ENCODE measurements at regions not wholly inside any gene's neighbourhood (a gene's known extent, or its start where the extent isn't known, plus 50 kb on each side); places are given as distances from the start of the nearest gene placed in this dataset.

DNA sequence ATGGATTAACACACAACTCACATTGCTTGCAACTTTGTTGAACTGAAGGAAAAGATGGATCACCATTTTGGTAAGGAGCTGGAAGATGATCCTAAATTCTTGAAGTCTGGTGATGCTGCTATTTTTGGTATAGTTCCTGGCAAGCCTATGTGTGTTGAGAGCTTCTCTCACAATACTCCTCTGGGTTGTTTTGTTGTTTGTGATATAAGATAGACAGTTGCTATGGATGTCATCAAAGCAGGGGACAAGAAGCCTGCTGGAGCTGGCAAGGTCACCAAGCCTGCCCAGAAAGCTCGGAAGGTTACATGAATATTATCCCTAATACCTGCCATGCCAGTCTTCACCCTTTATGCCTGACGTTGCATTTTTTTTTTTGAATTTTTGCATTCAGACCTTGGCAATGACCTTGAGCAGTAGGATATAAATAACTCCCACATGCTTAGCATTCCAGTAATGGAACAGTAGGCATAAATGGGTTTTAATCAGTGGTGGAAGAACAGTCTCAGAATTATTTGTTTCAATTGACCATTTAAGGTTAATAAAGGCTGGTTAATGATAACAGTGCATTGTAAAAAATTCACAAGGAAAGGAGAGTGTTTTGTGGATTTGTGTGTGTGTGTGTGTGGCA, 129.0 kb upstream of the SEL1L start:
- in situ Hi-C loops (cut with HindIII; ENCODE audit: low pct_ligation_motif_present, low pct_unique_long_range_greater_than_20kb, low sequenced_read_pairs): no loop called here
- DNase-seq: no peak

DNA sequence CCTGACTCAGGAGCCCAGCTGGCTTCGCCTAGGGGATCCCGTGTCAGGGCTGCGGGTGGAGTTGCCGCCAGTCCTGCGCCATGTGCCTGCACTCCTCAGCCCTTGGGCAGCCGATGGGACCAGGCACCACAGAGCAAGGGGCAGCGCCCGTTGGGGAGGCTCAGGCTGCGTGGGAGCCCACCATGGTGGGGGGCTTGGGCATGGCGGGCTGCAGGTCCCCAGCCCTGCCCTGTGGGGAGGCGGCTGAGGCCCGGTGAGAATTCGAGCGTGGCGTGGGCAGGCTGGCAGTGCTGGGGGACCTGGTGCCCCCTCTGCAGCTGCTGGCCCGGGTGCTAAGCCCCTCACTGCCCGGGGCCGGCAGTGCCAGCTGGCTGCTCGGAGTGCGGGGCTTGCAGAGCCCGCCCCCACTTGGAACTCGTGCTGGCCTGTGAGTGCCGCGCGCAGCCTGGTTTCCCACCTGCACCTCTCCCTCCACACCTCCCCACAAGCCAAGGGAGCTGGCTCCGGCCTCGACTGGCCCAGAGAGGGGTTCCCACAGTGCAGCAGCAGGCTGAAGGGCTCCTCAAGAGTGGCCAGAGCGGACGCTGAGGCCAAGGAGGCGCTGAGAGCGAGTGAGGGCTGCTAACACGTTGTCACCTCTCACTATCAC, 135.1 kb upstream of the SEL1L start:
- in situ Hi-C loops (cut with HindIII; ENCODE audit: low pct_ligation_motif_present, low pct_unique_long_range_greater_than_20kb, low sequenced_read_pairs): no loop called here
- DNase-seq: no peak

DNA sequence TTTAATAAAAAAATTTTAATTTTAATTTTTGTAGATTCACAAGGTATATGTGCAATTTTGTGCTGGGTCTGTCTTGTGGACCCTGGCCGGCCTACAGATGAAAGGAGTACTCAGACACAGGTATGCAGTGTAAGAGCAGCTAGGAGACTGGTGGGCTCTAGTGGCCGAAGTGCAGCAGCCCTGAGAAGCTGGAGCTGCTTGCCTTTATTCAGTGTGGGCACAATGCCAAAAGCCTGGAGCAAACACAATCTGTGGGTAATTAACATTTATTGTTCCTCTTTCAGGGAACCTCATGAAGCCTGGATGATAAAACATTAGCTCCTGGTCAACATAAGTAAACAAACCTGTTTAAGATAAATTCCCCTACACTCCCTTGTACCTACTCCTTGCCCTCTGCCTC, 135.7 kb upstream of the SEL1L start:
- in situ Hi-C loops (cut with HindIII; ENCODE audit: low pct_ligation_motif_present, low pct_unique_long_range_greater_than_20kb, low sequenced_read_pairs): no loop called here
- no peak for DNase-seq

DNA sequence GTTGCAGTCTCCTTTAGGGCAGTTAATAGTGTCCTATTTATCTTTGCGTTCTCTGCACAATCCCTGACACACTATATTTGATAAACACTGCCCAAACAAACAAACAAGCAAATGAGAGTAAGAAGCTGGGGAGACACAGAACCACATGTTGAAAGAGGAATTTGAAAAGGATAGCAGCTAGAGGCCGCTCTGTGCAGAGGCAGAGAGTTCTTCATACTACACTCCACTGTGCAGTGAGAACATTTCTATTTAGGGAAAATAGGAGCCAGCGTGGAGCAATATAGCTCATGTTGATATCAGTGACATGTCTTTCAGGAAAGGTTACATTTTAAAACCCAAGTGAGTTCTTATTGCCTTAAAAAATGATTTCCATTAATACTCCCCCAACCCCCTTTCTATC, 140.3 kb upstream of the SEL1L start:
- in situ Hi-C loops (cut with HindIII; ENCODE audit: low pct_ligation_motif_present, low pct_unique_long_range_greater_than_20kb, low sequenced_read_pairs): no loop called here
- DNase-seq: no peak

DNA sequence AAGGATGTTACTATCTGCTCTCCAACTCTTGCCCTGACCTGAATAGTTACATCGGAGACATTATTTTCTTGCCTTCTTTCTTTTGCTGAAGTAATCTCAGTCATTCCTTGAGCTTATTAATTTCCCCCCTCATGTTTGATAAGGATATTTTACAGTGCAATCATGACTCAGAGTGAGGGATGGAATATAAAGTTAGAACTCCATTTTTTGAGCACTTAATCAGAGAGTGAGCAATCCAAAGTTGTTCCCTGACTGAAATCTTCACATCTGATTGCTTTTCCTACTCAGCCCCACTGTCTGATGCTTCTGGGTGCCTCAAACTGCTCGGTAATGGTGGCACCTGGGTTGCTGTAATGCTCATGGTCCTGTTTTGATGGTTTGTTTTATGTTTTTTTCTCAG, 142.7 kb upstream of the SEL1L start:
- DNase-seq: no peak
- in situ Hi-C loops (cut with HindIII; ENCODE audit: low pct_ligation_motif_present, low pct_unique_long_range_greater_than_20kb, low sequenced_read_pairs): no loop called here

DNA sequence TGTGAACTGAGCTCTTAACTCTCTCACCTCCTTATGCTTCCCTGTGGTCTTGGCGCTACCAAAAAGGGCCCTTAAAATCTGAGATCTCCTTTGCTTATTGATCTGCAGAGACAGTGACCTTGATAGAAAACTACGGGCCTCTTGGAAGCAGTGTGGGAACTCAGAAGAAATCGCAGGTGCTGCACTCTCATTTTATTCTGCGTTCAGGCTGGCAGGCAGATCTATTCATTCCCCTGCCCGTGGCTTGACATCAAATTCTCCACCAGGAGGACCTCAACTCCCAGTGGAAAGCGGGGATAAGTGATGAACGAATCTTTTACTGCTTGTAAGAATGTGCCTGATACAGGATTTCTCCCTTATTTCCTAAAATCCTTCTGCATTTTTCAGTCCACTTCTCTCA, 143.2 kb upstream of the SEL1L start:
- in situ Hi-C loops (cut with HindIII; ENCODE audit: low pct_ligation_motif_present, low pct_unique_long_range_greater_than_20kb, low sequenced_read_pairs): no loop called here
- DNase-seq: no peak

DNA sequence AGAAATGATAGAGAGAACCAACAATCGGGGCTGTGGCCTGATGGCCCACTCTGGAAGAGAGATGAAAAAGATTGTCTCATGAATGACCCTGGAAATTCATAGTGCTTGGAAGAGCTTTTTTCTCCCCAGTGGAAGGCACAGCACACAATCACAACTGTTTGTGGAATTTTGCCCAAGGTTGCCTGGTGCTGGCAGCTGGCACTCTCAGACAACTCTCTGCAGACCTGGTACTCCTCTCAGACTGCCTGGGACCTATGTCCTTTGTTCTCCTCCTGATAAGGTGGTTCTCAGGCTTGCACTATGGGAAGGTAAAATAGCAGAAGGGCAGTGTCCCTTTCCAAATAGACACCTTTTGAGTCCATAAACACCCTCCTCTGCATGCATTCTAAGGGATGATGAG, 144.1 kb upstream of the SEL1L start:
- in situ Hi-C loops (cut with HindIII; ENCODE audit: low pct_ligation_motif_present, low pct_unique_long_range_greater_than_20kb, low sequenced_read_pairs): no loop called here
- DNase-seq: no peak

DNA sequence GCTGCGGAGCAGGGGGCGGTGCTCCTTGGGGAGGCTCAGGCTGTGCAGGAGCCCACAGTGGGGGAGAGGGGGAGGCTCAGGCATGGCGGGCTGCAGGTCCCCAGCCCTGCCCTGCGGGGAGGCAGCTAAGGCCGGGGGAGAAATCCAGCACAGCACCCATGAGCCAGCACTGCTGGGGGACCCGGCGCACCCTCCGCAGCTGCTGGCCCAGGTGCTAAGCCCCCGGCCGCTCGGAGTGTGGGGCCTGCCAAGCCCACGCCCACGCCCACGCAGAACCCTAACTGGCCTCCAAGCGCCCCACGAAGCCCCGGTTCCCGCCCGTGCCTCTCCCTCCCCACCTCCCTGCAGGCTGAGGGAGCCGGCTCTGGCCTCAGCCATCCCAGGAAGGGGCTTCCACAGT, 145.6 kb upstream of the SEL1L start:
- DNase-seq: no peak
- in situ Hi-C loops (cut with HindIII; ENCODE audit: low pct_ligation_motif_present, low pct_unique_long_range_greater_than_20kb, low sequenced_read_pairs): no loop called here

DNA sequence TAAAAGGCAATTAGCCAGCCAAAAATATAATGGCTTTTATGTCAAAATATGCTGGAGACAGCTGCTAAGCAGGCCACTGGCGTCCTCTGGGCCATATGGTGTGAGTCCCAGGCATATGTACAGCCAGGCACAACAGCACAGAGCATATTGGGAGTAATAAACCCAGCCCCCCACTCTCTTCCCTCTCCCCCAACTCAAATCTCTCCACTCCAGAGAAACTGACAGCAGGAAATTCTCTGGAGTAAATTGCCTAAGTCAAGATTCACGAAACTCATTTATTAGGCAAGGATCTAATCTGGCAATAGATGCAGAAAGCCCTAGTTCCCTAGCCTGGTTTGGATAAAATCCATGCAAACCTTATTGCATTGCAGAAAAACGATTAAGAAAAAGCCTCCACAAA, 147.9 kb upstream of the SEL1L start:
- in situ Hi-C loops (cut with HindIII; ENCODE audit: low pct_ligation_motif_present, low pct_unique_long_range_greater_than_20kb, low sequenced_read_pairs): no loop called here
- DNase-seq: no peak

DNA sequence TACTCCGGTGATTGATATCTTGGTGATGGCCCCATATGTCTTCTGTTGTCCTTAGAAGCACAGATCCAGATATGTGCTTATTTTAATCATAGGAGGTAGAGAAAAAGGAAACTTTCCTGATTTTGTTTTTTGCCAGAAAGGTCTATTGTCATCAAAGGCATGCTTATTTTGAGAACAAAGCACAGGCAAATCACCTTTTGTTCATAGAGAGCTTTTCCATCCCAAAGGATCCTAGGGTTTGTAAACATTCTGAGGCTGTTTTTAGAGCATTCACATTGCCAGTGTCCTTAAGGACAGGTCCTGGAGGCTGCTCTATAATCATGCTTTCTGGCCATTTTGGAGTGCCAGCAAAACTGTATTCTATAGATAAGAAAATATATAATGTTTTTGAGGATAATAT, 148.5 kb upstream of the SEL1L start:
- DNase-seq: no peak
- in situ Hi-C loops (cut with HindIII; ENCODE audit: low pct_ligation_motif_present, low pct_unique_long_range_greater_than_20kb, low sequenced_read_pairs): no loop called here

DNA sequence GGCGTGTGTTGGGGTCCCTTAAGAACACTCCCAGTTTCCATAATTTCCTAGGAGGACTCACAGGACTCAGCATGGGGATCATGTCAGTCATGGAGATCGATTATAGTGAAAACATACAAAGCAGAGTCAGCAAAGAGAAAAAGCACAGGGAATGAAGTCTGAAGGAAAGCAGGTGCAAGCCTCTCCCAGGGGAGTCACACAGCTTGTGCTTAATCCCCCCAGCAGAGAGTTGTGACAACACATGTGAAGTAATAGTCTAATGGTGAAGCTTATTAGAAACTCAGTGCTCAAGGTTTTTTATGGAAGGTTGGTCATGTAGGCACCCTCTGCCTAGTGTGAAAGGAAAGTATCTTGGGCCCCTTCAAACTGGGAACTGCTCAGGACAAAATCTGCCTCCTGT, 149.0 kb upstream of the SEL1L start:
- in situ Hi-C loops (cut with HindIII; ENCODE audit: low pct_ligation_motif_present, low pct_unique_long_range_greater_than_20kb, low sequenced_read_pairs): no loop called here
- DNase-seq: no peak

DNA sequence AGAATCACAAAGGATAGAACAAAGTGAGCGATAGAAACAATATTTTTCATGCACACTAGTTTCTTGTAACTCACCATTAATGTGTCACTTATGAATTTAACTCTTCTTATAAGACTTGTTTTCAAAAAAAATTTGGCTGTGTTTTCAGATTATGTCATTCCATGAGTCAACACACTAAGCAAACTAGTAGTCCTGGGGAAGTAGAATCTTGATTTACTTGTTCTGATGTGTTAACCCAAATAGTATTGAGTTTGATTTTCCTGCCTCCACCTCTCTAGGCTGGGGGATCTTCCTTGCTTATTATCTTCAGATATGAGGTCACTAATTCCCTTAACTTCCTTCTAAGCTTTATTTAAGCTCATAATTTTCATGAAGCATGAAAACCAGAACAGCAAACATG, 151.0 kb upstream of the SEL1L start:
- no peak for DNase-seq
- in situ Hi-C loops (cut with HindIII; ENCODE audit: low pct_ligation_motif_present, low pct_unique_long_range_greater_than_20kb, low sequenced_read_pairs): no loop called here

DNA sequence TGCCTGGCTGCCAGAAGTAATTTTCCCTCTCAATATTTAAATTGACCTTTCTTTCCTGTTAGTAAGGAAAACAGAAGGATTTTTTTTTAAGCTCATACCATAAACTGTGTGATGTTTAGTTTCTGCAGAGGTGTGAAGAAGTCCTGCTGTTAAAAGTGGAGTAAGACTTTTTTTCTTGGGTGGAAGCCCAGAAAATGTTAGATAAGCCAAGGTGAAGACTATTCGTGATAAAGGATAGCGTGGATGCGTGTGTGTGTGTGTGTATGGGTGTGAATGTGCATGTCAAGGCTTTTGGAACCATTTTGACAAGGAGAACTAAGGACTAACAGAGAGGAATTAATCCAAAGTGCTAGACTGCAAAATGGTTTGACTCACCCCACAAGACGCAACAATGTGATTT, 152.9 kb upstream of the SEL1L start:
- DNase-seq: no peak
- in situ Hi-C loops (cut with HindIII; ENCODE audit: low pct_ligation_motif_present, low pct_unique_long_range_greater_than_20kb, low sequenced_read_pairs): no loop called here

DNA sequence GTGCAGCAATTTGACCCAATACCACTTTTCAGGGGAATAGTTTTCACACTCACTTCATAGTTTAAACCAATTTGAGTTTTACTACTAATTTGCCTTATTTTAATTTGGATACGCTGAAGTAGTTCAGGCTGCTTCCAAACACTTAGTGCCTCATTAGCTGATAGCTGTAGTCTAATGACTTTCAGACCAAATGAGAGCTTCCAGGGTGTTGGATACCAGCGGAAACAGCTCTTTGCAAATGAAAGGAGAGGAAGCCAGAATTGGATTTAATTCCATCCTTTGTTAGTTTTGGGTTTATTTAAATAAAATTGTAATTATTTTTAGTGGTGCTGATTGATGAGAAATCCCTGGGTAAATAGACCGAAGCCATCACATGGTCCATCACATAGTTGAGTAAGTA, 158.3 kb upstream of the SEL1L start:
- in situ Hi-C loops (cut with HindIII; ENCODE audit: low pct_ligation_motif_present, low pct_unique_long_range_greater_than_20kb, low sequenced_read_pairs): no loop called here
- DNase-seq: no peak

DNA sequence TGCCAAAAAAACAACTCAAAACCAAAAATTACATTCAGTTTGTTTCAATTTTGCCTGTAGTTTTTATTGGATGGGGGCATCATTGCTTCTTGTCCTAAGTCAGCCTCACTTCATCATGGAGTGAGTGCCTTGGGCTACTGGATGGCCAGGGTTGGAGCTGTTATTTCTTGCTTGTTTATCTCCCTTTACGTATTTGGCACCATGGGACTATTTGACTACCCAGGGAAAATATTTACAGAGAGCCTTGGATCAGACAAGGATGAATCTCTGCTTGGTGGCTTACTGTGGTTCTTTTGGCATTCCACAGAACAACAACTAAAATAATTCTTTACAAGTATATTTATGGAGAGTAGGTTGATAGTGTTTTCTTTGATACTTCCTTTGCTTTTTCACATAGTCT, 160.8 kb upstream of the SEL1L start:
- no peak for DNase-seq
- in situ Hi-C loops (cut with HindIII; ENCODE audit: low pct_ligation_motif_present, low pct_unique_long_range_greater_than_20kb, low sequenced_read_pairs): no loop called here

DNA sequence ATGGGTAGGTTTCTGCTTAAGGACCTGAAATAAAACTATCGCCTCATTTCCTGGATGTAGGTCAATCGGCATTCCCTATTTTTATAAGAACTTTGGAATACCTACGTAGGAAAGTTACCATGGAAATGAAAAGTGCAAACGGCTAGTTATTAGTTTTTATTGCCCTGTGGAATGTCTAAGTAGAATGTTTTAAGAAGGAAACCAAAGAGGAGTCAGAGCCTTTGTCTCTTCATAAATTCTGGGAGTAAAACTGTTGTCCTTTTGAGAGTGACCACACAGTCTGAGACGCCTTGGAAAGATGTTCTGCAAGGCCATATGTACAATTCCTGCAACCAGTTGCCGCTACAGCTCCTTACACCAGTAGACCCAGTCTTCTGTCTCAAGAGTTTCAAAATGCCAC, 176.0 kb upstream of the SEL1L start:
- in situ Hi-C loops (cut with HindIII; ENCODE audit: low pct_ligation_motif_present, low pct_unique_long_range_greater_than_20kb, low sequenced_read_pairs): no loop called here
- DNase-seq: no peak

DNA sequence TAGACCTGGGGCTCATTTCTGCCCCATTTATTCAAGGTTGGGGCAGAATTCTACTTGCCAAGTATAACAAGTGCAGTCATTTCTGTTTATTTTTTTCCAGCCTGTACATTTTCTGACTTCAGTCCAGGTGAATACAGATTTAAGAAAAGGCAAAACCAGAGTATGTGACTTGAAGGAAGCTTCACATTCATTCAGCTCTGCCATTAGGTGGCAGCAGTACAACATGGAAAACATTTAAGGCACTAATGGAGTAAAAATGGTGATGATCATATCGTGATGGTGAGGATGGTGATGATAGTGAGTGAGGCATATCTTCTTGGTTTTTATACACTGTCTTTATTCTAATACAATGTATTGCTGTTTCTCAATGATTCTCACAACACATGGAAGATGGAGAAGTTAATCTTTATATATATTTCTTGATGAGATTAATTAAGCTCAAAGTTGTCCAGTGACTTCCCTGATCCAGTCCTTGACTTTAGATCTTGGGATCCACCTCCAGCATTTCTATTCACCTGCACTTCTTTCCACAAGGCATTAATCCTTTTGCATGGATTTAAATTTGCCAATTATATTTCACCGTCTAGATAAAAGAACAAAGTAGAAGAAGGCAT, 176.7 kb upstream of the SEL1L start:
- peak; percentile 42 for DNase-seq
- in situ Hi-C loops (cut with HindIII; ENCODE audit: low pct_ligation_motif_present, low pct_unique_long_range_greater_than_20kb, low sequenced_read_pairs): no loop called here

DNA sequence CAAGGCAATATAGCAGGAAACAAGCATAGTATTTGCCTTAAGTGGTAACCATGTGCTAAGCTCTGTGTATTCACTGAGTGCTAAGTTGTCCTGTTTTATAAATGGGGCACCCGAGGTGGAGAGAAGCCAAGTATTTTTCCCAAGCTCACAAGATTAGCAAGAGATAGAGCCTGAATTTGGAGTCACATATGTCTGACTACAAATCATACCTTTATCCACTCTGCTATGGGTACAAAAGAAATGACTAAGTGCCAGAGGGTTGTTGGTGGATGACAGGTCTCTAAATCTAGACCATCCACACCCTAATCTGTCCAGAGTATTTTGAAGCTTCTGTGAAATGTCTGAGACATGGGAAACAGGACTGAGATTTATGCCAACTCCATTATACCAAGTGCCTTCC, 182.1 kb upstream of the SEL1L start:
- no peak for DNase-seq
- in situ Hi-C loops (cut with HindIII; ENCODE audit: low pct_ligation_motif_present, low pct_unique_long_range_greater_than_20kb, low sequenced_read_pairs): no loop called here

DNA sequence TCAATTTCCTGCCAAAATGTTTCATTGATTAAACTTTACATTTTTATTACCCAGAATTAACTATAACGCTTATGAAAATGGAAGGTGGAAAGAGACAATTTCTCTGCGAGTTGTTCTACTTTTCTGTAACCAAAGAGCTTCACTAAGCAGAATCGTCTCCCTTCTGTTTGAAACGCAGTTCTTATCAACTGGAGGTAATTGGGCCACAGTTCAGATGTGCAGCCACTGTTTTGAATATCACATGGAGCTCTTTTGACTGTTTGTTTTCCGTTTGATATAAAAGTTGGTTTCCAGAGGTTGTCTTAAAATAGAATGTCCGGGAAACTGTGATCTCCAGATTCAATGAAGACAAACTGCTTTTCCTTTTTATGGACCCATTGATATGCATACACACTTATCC, 183.3 kb upstream of the SEL1L start:
- in situ Hi-C loops (cut with HindIII; ENCODE audit: low pct_ligation_motif_present, low pct_unique_long_range_greater_than_20kb, low sequenced_read_pairs): no loop called here

DNA sequence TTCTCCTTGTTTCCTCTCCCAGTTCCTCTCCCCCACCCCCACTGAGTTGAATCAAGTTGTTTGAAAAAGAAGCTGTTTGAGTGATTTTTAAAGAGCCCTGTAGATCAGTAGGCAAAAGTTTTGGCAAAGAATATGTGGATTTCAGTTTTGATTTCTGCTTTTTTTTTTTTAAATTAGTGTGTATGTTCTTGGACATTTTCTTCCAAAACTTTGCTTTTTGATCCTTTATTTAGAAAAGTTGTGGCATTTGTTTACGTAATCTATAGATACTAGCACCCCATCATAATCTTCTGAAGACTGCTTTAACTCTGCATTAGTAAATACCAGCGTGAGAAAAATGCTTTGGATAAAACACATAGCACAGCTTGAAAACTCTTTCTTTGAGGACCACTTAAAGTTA, 190.3 kb upstream of the SEL1L start:
- no peak for DNase-seq
- in situ Hi-C loops (cut with HindIII; ENCODE audit: low pct_ligation_motif_present, low pct_unique_long_range_greater_than_20kb, low sequenced_read_pairs): no loop called here

More for the DNA sequence above, 183.3 kb upstream of the SEL1L start:
- no peak for DNase-seq
